LNCAP (cell line): ENCODE measurements at regions not wholly inside any gene's neighbourhood (a gene's known extent, or its start where the extent isn't known, plus 50 kb on each side); places are given as distances from the start of the nearest gene placed in this dataset.

ENCODE experiments used
- TF ChIP-seq, protein P1 (sequence below): fragments of 450-650 bp; IDR thresholded peaks from 2 replicates; pipeline ENCODE4 v1.5.1; 2017; ENCODE audit warnings: mild to moderate bottlenecking

DNA sequence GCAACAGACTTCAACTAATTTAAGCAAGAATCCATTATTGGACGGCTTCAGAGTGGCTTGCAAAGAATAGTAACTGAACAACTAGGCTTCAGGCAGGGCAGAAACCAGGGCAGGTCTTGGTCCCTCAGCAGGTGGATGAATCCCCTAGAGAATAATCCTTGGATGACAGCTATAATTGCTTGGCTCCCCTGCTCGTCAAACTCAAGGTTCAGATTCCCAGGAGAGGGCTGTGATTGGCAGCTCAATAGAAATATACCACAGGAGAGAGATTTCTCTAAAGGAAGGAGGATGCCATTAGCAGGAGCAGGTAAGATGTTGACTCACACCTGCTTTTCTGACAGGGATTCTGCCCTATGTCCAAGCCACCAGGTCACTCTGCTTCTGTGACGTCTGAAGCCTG lies 89.6 kb upstream of the PCDH8 start:
- TF ChIP-seq, protein P1, sequence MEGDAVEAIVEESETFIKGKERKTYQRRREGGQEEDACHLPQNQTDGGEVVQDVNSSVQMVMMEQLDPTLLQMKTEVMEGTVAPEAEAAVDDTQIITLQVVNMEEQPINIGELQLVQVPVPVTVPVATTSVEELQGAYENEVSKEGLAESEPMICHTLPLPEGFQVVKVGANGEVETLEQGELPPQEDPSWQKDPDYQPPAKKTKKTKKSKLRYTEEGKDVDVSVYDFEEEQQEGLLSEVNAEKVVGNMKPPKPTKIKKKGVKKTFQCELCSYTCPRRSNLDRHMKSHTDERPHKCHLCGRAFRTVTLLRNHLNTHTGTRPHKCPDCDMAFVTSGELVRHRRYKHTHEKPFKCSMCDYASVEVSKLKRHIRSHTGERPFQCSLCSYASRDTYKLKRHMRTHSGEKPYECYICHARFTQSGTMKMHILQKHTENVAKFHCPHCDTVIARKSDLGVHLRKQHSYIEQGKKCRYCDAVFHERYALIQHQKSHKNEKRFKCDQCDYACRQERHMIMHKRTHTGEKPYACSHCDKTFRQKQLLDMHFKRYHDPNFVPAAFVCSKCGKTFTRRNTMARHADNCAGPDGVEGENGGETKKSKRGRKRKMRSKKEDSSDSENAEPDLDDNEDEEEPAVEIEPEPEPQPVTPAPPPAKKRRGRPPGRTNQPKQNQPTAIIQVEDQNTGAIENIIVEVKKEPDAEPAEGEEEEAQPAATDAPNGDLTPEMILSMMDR: no peak

DNA sequence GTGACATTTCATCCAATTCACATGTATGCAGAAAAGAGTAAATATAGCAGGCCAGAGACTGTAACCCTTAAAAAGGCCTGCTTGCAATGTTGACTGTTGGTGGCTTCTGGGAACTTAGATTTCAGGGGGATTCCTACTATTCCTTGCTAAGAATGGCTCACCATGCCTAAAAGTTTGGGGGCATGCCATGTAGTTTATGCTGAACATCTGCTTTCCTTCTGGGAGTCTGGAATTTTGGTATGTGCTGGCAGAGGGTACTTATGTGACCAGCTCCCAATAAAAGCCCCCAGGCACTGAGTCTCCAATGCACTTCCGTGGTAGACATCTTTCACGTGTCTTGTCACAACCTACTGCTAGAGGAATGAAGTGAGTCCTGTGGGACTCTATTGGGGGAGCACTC lies 88.4 kb upstream of the PCDH8 start:
- TF ChIP-seq, protein P1: no peak

DNA sequence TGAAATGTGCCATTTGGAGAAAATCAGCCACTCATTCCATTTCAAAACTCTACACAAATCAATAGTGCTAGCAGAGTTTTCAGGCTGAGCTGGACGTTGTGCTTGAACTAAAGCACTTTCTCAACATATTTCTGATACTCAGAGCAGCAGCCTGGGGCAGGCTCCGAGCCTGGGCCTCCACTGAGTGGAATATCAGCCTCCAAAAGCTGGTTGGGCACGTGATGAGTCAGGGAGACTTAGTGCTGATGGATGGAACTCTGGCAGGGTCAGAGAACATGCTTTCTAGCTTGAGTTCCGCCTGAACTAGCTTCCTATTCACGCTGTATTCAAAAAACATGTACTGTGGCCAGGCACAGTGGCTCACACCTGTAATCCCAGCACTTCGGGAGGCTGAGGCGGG lies 85.8 kb upstream of the PCDH8 start:
- TF ChIP-seq, protein P1: no peak

DNA sequence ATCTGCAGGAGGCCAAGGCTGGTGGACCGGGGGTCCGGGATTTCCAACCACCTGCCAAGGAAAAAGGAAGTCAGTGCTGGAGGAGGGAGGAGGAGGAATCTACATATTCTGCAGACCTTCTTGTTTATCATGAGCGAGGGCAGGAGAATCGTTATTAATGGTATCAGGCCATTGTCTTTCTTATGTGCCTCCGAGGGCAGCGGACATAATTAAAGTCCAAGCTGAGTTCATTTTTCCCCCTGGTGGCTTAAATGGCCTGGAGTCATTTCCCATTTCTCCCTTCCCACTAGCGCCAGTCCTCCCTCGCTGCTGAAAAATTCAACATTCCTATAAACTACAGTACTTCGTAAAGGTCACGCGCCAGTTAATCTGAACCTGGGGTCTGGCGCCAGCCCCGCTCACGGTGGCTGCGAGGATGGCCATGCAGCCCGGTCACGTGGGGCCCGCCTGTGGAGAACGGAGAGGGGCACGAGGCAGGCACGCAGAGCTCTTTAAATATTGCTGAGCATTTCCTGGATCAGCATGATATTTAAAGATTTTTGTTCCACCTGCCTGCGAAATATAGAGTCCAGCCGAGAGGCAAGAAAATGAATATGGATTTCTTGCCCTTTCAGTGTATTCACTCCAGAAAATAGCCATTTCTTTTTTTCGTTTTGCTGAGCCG lies 85.2 kb upstream of the PCDH8 start:
- TF ChIP-seq, protein P1: no peak

DNA sequence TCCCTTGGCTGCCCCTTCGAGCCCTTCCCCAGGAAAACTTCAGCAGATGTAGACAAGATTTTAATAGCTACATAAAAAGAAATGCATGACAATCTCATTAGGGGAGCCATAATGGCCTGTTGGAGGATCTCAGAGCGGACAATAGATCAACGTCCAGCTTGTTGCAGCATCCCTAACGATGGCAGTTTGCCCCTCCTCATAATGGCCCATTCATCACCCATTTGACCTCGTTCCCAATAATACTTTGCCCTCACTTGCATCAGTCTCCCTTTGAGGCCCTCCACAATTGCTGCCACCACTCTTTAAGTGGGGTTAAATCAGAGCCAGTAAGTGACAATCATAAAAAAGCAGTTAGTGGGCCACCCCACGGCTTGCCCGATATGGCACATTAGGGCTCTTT lies 84.7 kb upstream of the PCDH8 start:
- TF ChIP-seq, protein P1: no peak

DNA sequence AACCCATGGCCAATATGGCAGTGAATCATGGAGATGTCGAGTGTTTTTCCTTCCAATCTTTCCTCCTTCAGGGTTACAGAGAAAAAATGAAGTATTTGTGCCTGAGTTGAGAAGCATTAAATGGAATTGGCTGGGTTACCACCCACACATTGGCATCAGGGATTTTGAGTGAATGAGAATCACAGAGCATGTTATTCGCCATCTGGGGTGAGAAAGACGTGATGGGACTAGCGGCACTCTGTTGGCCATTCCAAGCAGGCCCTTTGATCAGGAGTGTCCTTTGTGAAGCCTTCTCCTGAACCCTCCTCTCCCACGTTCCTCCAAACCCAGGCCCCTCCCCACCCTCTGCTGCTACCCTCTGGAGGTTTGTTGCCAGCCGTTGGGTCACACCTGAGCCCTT lies 84.2 kb upstream of the PCDH8 start:
- TF ChIP-seq, protein P1: no peak

DNA sequence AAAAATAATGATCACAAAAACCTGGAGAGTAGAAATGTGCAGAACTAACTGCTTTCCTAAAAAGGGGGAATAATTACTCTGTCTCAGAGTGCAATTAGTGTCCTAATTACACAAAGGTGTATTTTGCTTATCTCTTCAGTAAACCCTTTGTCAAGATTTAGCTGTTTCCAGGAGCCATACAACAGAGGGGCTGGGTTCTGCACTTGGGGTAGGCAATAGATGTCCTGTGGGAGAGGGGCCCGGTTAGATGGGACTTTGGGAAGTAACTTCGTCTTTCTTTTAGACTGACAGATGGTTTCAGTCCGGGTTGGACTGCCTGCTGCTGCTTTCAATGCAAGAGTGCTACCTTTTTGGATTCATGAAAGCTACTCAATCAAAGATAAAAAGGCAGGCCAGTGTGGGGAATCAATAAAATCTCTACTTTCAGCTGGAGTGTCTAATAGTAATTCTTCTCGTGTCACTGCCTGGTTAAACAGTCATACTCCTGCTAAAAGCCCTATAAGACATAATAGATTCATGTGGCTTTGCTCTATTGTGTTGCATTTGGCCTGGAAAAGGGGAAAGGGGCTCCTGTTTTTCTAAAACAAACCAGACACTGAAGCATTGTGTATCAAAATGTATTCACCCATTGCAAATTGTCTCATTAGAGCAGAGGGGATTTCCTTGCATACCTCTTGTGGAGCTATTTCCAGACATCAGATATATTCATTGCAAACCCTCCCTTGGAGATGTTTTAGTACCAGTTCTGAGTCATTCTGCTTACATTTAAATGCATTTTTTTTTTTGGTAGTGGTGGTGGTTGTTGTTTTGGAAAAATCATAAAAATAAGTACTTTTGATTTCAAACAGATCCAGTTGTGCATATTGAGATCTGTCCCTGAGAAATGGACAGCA lies 83.3 kb upstream of the PCDH8 start:
- TF ChIP-seq, protein P1: no peak
